VCaP (cell line): ENCODE measurements at regions not wholly inside any gene's neighbourhood (a gene's known extent, or its start where the extent isn't known, plus 50 kb on each side); places are given as distances from the start of the nearest gene placed in this dataset.
A peak's percentile ranks its signal among the peaks of the same experiment; 100 is the strongest.

Source experiments
- H3K27ac ChIP-seq: fragments of 450-650 bp; 2 replicates; pipeline ENCODE4 v1.5.1; 2017
- TF ChIP-seq, protein P1 (sequence below): fragments of 450-650 bp; conservative IDR thresholded peaks from 2 replicates; pipeline ENCODE4 v1.5.1; 2017; ENCODE audit warnings: mild to moderate bottlenecking, moderate library complexity

DNA sequence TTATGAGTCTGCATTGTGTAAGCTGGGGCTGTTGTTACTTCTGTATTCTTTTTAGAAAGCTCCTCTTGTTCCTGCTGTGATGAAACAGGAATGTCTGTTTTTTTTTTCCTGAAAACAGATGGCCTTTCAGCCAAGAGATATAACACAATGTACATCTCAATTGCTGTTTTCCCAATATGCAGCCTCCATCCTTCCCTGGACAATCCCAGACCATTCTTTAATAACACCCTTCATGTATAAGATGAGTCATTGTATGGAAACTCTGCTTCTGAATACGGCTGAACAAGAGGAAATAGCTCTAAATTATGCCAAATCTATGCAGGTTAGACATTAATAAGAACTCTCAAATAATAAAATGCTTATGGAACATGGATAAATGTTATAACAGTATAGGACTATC, 60.2 kb upstream of the LRRC4C start:
- H3K27ac ChIP-seq = no peak overlapping the region
- TF ChIP-seq, protein P1, sequence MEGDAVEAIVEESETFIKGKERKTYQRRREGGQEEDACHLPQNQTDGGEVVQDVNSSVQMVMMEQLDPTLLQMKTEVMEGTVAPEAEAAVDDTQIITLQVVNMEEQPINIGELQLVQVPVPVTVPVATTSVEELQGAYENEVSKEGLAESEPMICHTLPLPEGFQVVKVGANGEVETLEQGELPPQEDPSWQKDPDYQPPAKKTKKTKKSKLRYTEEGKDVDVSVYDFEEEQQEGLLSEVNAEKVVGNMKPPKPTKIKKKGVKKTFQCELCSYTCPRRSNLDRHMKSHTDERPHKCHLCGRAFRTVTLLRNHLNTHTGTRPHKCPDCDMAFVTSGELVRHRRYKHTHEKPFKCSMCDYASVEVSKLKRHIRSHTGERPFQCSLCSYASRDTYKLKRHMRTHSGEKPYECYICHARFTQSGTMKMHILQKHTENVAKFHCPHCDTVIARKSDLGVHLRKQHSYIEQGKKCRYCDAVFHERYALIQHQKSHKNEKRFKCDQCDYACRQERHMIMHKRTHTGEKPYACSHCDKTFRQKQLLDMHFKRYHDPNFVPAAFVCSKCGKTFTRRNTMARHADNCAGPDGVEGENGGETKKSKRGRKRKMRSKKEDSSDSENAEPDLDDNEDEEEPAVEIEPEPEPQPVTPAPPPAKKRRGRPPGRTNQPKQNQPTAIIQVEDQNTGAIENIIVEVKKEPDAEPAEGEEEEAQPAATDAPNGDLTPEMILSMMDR = no peak

- peak overlapping the region; percentile 36 for H3K27ac ChIP-seq
These were observed 62.9 kb upstream of the LRRC4C start for GRCh38 chr11:41522391-41522790.

DNA sequence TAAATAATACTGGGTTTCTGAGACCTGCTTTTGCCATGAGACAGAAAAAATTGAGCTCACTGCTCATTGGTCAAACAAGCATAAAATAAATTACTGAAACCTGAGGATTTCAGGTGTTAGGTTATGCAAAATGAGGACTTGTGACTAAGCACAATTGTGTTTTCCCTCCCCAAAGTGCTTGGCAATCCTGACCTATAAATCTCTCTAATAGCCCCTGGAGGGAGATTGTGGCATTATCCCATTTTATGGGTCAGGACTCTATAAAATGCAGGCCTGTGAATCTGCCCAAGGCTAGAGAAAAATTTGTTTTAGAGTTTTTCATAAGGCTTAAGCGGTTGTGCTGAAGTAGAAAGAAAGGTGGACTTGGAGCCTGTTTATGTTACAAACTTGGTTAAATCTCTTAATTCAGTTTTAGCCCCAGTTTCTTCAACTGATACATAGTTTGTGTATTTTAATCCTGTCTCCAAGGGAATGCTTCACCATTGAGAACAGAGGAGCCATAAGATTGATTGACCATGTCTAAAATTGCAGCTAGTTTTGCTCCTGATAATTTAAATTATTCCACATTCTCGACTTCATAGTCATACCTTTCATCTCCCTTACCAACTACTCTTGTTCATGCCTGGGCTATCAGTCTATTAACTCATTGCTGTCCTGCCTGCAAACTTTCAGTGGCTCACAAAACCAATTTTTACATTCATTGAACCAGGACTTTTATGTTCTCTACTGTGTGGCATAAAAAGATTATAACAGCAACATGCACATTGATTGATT, 63.6 kb upstream of the LRRC4C start:
- H3K27ac ChIP-seq = peak overlapping the region; percentile 36; the same call in 1 of the 2 replicates
- TF ChIP-seq, protein P1 = no peak

More at GRCh38 chr11:41522391-41522790, 62.9 kb upstream of the LRRC4C start:
- TF ChIP-seq, protein P1 = no peak

GRCh38 chr11:41527530-41527929, 68.1 kb upstream of the LRRC4C start:
- H3K27ac ChIP-seq = no peak overlapping the region
- TF ChIP-seq, protein P1 = no peak

DNA sequence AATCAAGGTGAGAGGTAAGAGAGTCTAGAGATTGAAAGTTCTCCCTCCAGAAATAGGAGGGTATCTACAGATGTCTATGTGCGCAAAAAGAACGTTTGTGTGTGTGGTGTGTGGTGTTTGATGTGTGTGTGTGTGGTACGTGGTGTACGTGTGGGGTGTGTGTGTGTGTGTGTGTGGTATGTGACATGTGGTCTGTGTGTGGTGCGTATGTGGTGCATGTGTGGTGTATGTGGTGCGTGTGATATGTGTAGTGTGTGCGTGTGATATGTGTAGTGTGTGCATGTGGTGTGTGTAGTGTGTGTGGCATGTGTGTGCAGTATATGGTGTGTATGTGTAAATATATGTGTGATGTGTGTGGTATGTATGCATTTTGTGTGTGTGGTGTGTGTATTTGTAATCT, 73.0 kb upstream of the LRRC4C start:
- TF ChIP-seq, protein P1 = no peak

DNA sequence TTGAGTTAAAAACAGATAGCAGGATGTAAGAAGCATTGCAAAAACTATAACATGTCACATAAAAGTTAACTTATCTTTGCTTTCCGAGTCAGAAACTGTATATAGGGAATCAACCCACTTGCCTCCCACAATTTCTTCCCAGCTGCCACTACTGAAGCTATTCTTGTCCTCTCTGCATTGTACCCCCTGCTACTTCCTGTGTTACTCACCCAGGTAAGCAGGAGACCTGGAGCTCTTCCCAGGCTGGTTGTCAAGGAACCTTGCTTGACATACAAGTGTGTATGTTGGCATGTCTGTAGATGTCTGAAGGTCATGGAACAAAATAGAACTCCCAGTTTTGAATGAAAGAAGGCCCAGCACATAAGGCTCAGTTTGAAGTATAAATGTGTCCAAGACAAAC, 74.3 kb upstream of the LRRC4C start:
- H3K27ac ChIP-seq = peak overlapping the region; percentile 13; the same call in 1 of the 2 replicates
- TF ChIP-seq, protein P1 = no peak

More for the DNA sequence above, 73.0 kb upstream of the LRRC4C start:
- H3K27ac ChIP-seq = no peak overlapping the region

DNA sequence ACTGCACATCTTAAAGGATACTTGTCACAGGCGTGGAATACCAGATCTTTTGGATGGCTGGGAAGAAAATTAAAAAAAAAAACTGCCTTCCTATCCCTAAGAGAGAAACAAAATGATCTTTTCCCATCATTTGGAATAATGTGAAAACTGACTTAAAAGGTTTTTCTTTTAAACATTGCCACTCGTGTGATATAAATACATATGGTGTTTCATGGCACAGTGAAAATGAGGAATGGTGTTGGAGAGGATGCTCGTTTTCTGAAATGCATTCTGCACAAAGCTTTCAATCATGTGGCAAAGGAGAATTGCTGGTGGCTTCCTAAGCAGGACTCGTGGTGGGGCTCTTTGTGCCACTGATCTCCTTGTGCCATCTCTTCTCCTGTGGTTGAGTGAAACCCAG, 74.9 kb upstream of the LRRC4C start:
- H3K27ac ChIP-seq = peak overlapping the region; percentile 13; the same call in 1 of the 2 replicates
- TF ChIP-seq, protein P1 = no peak
